ENCODE measurements at regions not wholly inside any gene's neighbourhood (a gene's known extent, or its start where the extent isn't known, plus 50 kb on each side); places are given as distances from the start of the nearest gene placed in this dataset.

- Histone ChIP-seq H4K20me1 (ENCODE audit: low read length) (no peaks in the 10 kb centered on the region), H3K9me2 (replicated peaks; ENCODE audit: low read length) (no peaks in the 10 kb centered on the region), H3K9ac (ENCODE audit: low read length) (no peak overlapping the region), H3K79me2 (ENCODE audit: low read length) (no peaks in the 10 kb centered on the region), H3K4me3 (ENCODE audit: low read length) (no peak overlapping the region), H3F3A (ENCODE audit: low read length, unreplicated experiment) (no peaks in the 10 kb centered on the region), H3K36me3 (ENCODE audit: low read depth, low read length) (no peaks in the 10 kb centered on the region), H3K4me1 (ENCODE audit: insufficient read depth, low read length) (no peaks in the 10 kb centered on the region), H3K4me2 (ENCODE audit: low read length) (no peak overlapping the region), H3K9me3 (ENCODE audit: low read length) (no peaks in the 10 kb centered on the region), H3K27me3 (ENCODE audit: low read length) (no peaks in the 10 kb centered on the region), H2AFZ (ENCODE audit: low read length) (no peak overlapping the region), H3K27ac (ENCODE audit: low read length) (no peak overlapping the region)
- no TSS peak for BruUV-seq (replicated peaks)
- ATAC-seq: no peak
- DNase-seq: no peak
- intact Hi-C loops (cut with micrococcal nuclease): no loop called here
- TF ChIP-seq EZH2phosphoT487 (IDR thresholded peaks at IDR 0.05; ENCODE audit: borderline replicate concordance, low read length): no peak
- no peak for TF ChIP-seq EZH2 (IDR thresholded peaks at IDR 0.05; ENCODE audit: low read length, unreplicated experiment)
- TF ChIP-seq CTCF (conservative IDR thresholded peaks at IDR 0.05; ENCODE audit: low read depth, low read length): no peak
- ChIA-PET CTCF (no interaction called here), POLR2A (ENCODE audit: unreplicated experiment) (no interaction called here)
Observed at GRCh38 chrX:144840616-144841015, 406.7 kb upstream of the SPANXN1 start.

- Histone ChIP-seq H3K4me3 (ENCODE audit: low read length) (no peak overlapping the region), H3K4me1 (ENCODE audit: insufficient read depth, low read length) (peaks cover 5% of the 10 kb centered on the region; the same call in 1 of the 2 replicates), H3K9me3 (ENCODE audit: low read length) (no peaks in the 10 kb centered on the region), H3K27me3 (ENCODE audit: low read length) (no peaks in the 10 kb centered on the region), H3K9ac (ENCODE audit: low read length) (no peak overlapping the region), H4K20me1 (ENCODE audit: low read length) (no peaks in the 10 kb centered on the region), H2AFZ (ENCODE audit: low read length) (no peak overlapping the region), H3K9me2 (replicated peaks; ENCODE audit: low read length) (no peaks in the 10 kb centered on the region), H3K36me3 (ENCODE audit: low read depth, low read length) (no peaks in the 10 kb centered on the region), H3K4me2 (ENCODE audit: low read length) (no peak overlapping the region; the same call in 1 of the 2 replicates), H3K79me2 (ENCODE audit: low read length) (no peaks in the 10 kb centered on the region), H3K27ac (ENCODE audit: low read length) (no peak overlapping the region), H3F3A (ENCODE audit: low read length, unreplicated experiment) (no peaks in the 10 kb centered on the region)
- intact Hi-C loops (cut with micrococcal nuclease): no loop called here
- BruUV-seq (replicated peaks): no TSS peak
- TF ChIP-seq EZH2phosphoT487 (IDR thresholded peaks at IDR 0.05; ENCODE audit: borderline replicate concordance, low read length): no peak
- TF ChIP-seq EZH2 (IDR thresholded peaks at IDR 0.05; ENCODE audit: low read length, unreplicated experiment): no peak
- no peak for TF ChIP-seq CTCF (conservative IDR thresholded peaks at IDR 0.05; ENCODE audit: low read depth, low read length)
- DNase-seq: peak; percentile 74
- CTCF ChIA-PET: interaction anchor here (0.6 kb wide), 1 partner anchor 1061 kb away, joined by 3 read pairs; no protein-coding TSS in a partner anchor
- POLR2A ChIA-PET (ENCODE audit: unreplicated experiment): no interaction called here
- ATAC-seq: peak; percentile 68
Observed at GRCh38 chrX:144849141-144849540, 398.2 kb upstream of the SPANXN1 start.

- H3K4me3 ChIP-seq (ENCODE audit: low read length): no peak overlapping the region
- no peak for TF ChIP-seq EZH2 (IDR thresholded peaks at IDR 0.05; ENCODE audit: low read length, unreplicated experiment)
- no peak for TF ChIP-seq EZH2phosphoT487 (IDR thresholded peaks at IDR 0.05; ENCODE audit: borderline replicate concordance, low read length)
- peak; percentile 56 for TF ChIP-seq CTCF (conservative IDR thresholded peaks at IDR 0.05; ENCODE audit: low read depth, low read length)
- DNase-seq (peak; percentile 30), ATAC-seq (no peak)
- no peaks in the 10 kb centered on the region for H3K79me2 ChIP-seq (ENCODE audit: low read length)
- no peak overlapping the region for H2AFZ ChIP-seq (ENCODE audit: low read length)
- H3K9ac ChIP-seq (ENCODE audit: low read length): no peak overlapping the region
- no peaks in the 10 kb centered on the region for H3K36me3 ChIP-seq (ENCODE audit: low read depth, low read length)
- ChIA-PET POLR2A (ENCODE audit: unreplicated experiment) (no interaction called here), CTCF (no interaction called here)
- no peaks in the 10 kb centered on the region for H3K9me2 ChIP-seq (replicated peaks; ENCODE audit: low read length)
- no peaks in the 10 kb centered on the region for H3K4me1 ChIP-seq (ENCODE audit: insufficient read depth, low read length)
- H3F3A ChIP-seq (ENCODE audit: low read length, unreplicated experiment): no peaks in the 10 kb centered on the region
- intact Hi-C loops (cut with micrococcal nuclease): no loop called here
- no peaks in the 10 kb centered on the region for H3K27me3 ChIP-seq (ENCODE audit: low read length)
- no TSS peak for BruUV-seq (replicated peaks)
- H3K4me2 ChIP-seq (ENCODE audit: low read length): no peak overlapping the region
- H3K9me3 ChIP-seq (ENCODE audit: low read length): no peaks in the 10 kb centered on the region
- H4K20me1 ChIP-seq (ENCODE audit: low read length): no peaks in the 10 kb centered on the region
- H3K27ac ChIP-seq (ENCODE audit: low read length): no peak overlapping the region
Observed at GRCh38 chrX:144896323-144896722, 351.0 kb upstream of the SPANXN1 start.

Data from PC-3 (cell line).